ENCODE measurements at regions not wholly inside any gene's neighbourhood (a gene's known extent, or its start where the extent isn't known, plus 50 kb on each side); places are given as distances from the start of the nearest gene placed in this dataset.
"Not testable (repeated sequence)": the region's sequence is repeated elsewhere in the genome, so short reads cannot be mapped to it uniquely, and the experiment has no call there.

DNA sequence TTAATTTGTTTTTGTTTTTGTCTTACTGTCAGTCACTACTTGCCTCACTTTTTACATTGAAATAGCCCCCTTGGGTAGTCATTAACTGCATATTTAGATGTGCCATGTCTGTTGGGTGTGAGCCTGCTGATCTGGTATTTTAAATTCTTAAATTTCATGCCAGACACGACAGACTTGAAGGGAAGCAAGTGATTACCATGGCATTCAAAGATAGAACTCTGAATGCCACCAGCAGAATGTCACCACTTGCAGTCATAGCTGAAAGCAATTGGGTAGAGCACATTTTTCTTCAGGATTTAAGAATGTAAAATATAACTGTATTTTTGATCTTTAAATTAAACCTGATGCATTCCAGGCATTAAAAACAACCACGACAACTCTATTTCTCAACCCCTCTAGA is 396.5 kb upstream of the ATP10A start:
- H3K4me3 Mint-ChIP-seq = no peak overlapping the region
- no peak overlapping the region for H3K27ac Mint-ChIP-seq
- peaks cover 12% of the 10 kb centered on the region for H3K27me3 Mint-ChIP-seq
- H3K4me1 Mint-ChIP-seq = no peaks in the 10 kb centered on the region
- H3K36me3 Mint-ChIP-seq = no peaks in the 10 kb centered on the region
- H3K9me3 Mint-ChIP-seq = peaks cover 1% of the 10 kb centered on the region
- no peak for DNase-seq

- not testable (repeated sequence) for H3K27ac Mint-ChIP-seq, H3K27me3 Mint-ChIP-seq, H3K4me3 Mint-ChIP-seq, H3K9me3 Mint-ChIP-seq, DNase-seq, H3K36me3 Mint-ChIP-seq, H3K4me1 Mint-ChIP-seq
Measured at GRCh38 chr15:26244782-26245181, 381.7 kb upstream of the ATP10A start.

- Mint-ChIP-seq H3K27me3 (no peaks in the 10 kb centered on the region), H3K36me3 (no peaks in the 10 kb centered on the region), H3K4me1 (no peaks in the 10 kb centered on the region), H3K4me3 (no peak overlapping the region), H3K27ac (no peak overlapping the region), H3K9me3 (peaks cover 2% of the 10 kb centered on the region)
- no peak for DNase-seq
Measured at GRCh38 chr15:26243382-26243781, 380.3 kb upstream of the ATP10A start.

- H3K36me3 Mint-ChIP-seq = no peaks in the 10 kb centered on the region
- no peaks in the 10 kb centered on the region for H3K27me3 Mint-ChIP-seq
- H3K9me3 Mint-ChIP-seq = peaks cover 2% of the 10 kb centered on the region
- H3K4me1 Mint-ChIP-seq = no peaks in the 10 kb centered on the region
- DNase-seq = no peak
- no peak overlapping the region for H3K4me3 Mint-ChIP-seq
- H3K27ac Mint-ChIP-seq = no peak overlapping the region
Measured at GRCh38 chr15:26242565-26243071, 379.5 kb upstream of the ATP10A start.

- no peak overlapping the region for H3K27ac Mint-ChIP-seq
- H3K4me3 Mint-ChIP-seq = no peak overlapping the region
- no peaks in the 10 kb centered on the region for H3K4me1 Mint-ChIP-seq
- H3K36me3 Mint-ChIP-seq = no peaks in the 10 kb centered on the region
- DNase-seq = no peak
- no peaks in the 10 kb centered on the region for H3K9me3 Mint-ChIP-seq
- H3K27me3 Mint-ChIP-seq = peaks cover 18% of the 10 kb centered on the region
Measured at GRCh38 chr15:26235864-26236263, 372.7 kb upstream of the ATP10A start.

DNA sequence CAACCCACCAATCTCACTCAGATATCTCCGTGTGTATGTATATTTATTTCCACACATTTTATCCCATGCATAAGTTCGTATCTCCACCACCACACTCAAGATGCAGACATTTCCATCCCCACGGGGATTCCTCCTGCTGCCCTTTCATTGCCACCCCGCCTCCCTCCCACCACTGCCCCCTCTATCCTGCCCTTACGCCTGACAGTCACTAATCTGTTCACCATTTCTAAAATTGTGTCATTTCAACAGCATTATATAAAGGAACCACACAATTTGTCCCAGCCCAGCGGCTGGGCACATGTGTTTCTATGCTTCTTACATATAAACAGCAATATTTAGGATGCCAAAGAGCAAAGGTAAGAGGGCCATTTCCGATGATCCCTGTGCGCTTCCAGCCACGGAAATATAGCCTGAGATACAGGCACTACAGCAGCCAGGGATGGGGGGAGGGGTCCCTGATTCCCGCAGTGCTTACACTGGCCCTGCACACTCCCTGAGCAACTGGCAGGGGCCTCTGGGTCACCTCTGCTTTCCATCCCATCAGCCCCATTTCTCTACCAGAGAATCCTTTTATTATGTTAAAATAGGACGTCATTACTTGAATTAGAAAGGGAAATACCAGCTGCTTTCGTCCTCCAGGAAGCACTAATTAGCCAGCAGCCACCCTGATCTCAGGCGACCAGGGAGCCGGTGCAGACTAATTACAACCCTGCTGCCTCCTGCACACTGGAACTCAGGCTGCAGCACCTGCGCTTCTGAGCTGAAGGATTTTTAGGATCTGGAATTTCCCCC is 372.0 kb upstream of the ATP10A start:
- no peaks in the 10 kb centered on the region for H3K9me3 Mint-ChIP-seq
- DNase-seq = no peak
- no peaks in the 10 kb centered on the region for H3K4me1 Mint-ChIP-seq
- no peak overlapping the region for H3K27ac Mint-ChIP-seq
- no peak overlapping the region for H3K4me3 Mint-ChIP-seq
- H3K36me3 Mint-ChIP-seq = no peaks in the 10 kb centered on the region
- peaks cover 18% of the 10 kb centered on the region for H3K27me3 Mint-ChIP-seq

DNA sequence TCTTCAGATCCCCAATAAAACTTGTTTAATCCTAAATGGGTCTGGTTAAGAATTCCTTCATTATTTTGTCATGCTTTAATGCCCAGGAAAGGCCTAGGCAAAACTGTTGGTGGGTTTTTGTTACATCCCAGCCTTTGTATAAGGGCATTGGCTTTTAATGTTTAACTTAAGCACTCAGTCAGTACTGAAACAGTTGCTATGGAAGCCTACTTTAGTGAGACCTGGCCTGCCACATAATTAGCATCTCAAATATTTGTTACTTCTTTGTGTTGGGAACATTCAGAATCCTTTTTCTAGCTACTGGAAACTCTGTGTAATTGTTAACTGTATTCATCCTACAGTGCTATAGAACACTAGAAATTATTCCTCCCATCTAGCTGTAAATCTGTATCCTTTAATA is 369.6 kb upstream of the ATP10A start:
- no peak for DNase-seq
- no peak overlapping the region for H3K27ac Mint-ChIP-seq
- H3K4me1 Mint-ChIP-seq = no peaks in the 10 kb centered on the region
- H3K4me3 Mint-ChIP-seq = no peak overlapping the region
- H3K9me3 Mint-ChIP-seq = peaks cover 5% of the 10 kb centered on the region
- H3K36me3 Mint-ChIP-seq = no peaks in the 10 kb centered on the region
- H3K27me3 Mint-ChIP-seq = peaks cover 18% of the 10 kb centered on the region

DNA sequence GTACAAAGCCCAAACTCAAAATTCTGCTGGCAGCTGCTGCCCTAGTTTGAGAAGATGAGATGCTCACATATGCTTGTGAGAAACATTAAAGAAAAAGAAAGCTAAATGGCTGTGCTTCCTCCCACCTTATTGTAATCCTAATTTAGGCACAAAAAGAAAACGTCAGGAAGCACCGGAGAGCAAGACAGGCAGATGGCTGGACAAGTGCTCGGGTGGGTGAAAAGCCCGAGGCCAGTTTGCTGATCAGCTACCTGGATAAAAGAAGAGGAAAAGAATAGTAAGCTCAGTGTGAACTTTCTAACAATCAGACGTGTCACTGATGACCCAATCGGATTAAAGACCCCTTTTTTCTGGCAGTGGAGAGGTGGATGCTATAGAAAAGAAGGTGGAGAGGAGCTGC is 368.0 kb upstream of the ATP10A start:
- Mint-ChIP-seq H3K9me3 (peaks cover 13% of the 10 kb centered on the region), H3K4me1 (no peaks in the 10 kb centered on the region), H3K27ac (no peak overlapping the region), H3K4me3 (no peak overlapping the region), H3K36me3 (peaks cover 1% of the 10 kb centered on the region), H3K27me3 (peaks cover 22% of the 10 kb centered on the region)
- DNase-seq = no peak

- peaks cover 1% of the 10 kb centered on the region for H3K36me3 Mint-ChIP-seq
- DNase-seq = no peak
- no peak overlapping the region for H3K27ac Mint-ChIP-seq
- H3K4me3 Mint-ChIP-seq = no peak overlapping the region
- peaks cover 13% of the 10 kb centered on the region for H3K9me3 Mint-ChIP-seq
- peaks cover 6% of the 10 kb centered on the region for H3K27me3 Mint-ChIP-seq
- no peaks in the 10 kb centered on the region for H3K4me1 Mint-ChIP-seq
Measured at GRCh38 chr15:26224266-26224665, 361.1 kb upstream of the ATP10A start.

- H3K27me3 Mint-ChIP-seq = peaks cover 6% of the 10 kb centered on the region
Measured at GRCh38 chr15:26223720-26224119, 360.6 kb upstream of the ATP10A start.

GRCh38 chr15:26222781-26223180 is 359.7 kb upstream of the ATP10A start:
- Mint-ChIP-seq H3K27me3 (peaks cover 6% of the 10 kb centered on the region), H3K4me3 (no peak overlapping the region), H3K4me1 (no peaks in the 10 kb centered on the region), H3K36me3 (peaks cover 1% of the 10 kb centered on the region), H3K9me3 (peaks cover 8% of the 10 kb centered on the region), H3K27ac (no peak overlapping the region)
- DNase-seq = no peak

More at GRCh38 chr15:26223720-26224119, 360.6 kb upstream of the ATP10A start:
- no peak for DNase-seq
- Mint-ChIP-seq H3K27ac (no peak overlapping the region), H3K36me3 (peaks cover 1% of the 10 kb centered on the region), H3K4me1 (no peaks in the 10 kb centered on the region), H3K9me3 (peaks cover 13% of the 10 kb centered on the region), H3K4me3 (no peak overlapping the region)

DNA sequence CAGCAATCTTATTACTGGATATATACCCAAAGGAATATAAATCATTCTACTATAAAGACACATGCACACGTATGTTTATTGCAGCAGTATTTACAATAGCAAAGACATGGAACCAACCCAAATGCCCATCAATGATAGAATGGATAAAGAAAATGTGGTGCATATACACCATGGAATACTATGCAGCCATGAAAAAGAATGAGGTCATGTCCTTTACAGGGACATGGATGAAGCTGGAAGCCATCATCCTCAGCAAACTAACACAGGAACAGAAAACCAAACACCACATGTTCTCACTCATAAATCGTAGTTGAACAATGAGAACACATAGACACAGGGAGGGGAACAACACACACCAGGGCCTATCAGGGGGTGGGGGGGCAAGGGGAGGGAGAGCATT is 353.9 kb upstream of the ATP10A start:
- not testable (repeated sequence) for H3K4me3 Mint-ChIP-seq, H3K4me1 Mint-ChIP-seq, DNase-seq, H3K9me3 Mint-ChIP-seq, H3K27ac Mint-ChIP-seq, H3K36me3 Mint-ChIP-seq, H3K27me3 Mint-ChIP-seq

DNA sequence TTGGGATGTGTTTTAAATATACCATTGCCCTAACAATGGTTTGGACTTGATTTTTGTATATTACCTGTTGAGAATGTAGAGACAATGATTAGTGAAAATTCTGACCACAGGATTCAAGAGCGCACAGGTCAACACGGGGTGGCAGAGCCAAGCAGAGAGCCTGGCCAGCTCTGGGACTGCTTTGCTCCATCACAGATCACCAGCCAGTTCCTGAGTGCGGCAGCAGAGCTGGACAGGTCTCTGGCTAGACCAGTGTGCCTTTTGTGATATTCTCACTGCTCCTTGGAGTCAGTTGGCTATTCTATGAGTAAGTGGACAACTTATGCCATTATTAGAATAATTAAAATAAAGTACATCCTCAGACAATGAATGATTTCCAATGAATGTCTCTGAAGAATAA is 351.2 kb upstream of the ATP10A start:
- no peak overlapping the region for H3K27ac Mint-ChIP-seq
- H3K4me3 Mint-ChIP-seq = no peak overlapping the region
- no peak for DNase-seq
- H3K36me3 Mint-ChIP-seq = no peaks in the 10 kb centered on the region
- H3K27me3 Mint-ChIP-seq = peaks cover 7% of the 10 kb centered on the region
- H3K9me3 Mint-ChIP-seq = peaks cover 5% of the 10 kb centered on the region
- H3K4me1 Mint-ChIP-seq = no peaks in the 10 kb centered on the region

GRCh38 chr15:26213427-26213826 is 350.3 kb upstream of the ATP10A start:
- H3K4me3 Mint-ChIP-seq = no peak overlapping the region
- no peaks in the 10 kb centered on the region for H3K36me3 Mint-ChIP-seq
- H3K9me3 Mint-ChIP-seq = peaks cover 5% of the 10 kb centered on the region

DNA sequence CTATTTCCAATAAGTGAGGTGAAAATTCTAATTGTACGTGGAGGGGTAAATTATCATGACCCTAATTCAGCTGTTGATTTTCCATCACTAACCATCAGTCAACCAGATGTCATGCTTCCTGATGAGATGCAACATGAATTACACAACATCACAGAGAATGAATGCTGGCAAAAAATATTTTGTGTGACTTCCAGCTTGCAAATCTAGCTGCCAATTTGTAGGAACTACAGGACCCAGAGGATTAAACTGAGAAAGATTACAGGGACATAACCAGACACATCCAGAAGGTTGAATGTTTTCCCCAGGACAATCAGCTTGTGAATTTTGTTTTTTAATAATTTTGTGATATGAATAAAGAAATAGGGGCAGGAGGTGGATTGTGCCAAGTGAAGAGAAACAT is 349.0 kb upstream of the ATP10A start:
- H3K9me3 Mint-ChIP-seq = peaks cover 4% of the 10 kb centered on the region
- no peaks in the 10 kb centered on the region for H3K4me1 Mint-ChIP-seq
- peaks cover 6% of the 10 kb centered on the region for H3K27me3 Mint-ChIP-seq
- no peak overlapping the region for H3K27ac Mint-ChIP-seq
- no peaks in the 10 kb centered on the region for H3K36me3 Mint-ChIP-seq
- no peak overlapping the region for H3K4me3 Mint-ChIP-seq
- DNase-seq = no peak

More at GRCh38 chr15:26213427-26213826, 350.3 kb upstream of the ATP10A start:
- H3K27me3 Mint-ChIP-seq = peaks cover 7% of the 10 kb centered on the region
- H3K27ac Mint-ChIP-seq = no peak overlapping the region
- no peaks in the 10 kb centered on the region for H3K4me1 Mint-ChIP-seq
- DNase-seq = no peak

- Mint-ChIP-seq H3K9me3 (no peaks in the 10 kb centered on the region), H3K4me3 (no peak overlapping the region), H3K4me1 (no peaks in the 10 kb centered on the region), H3K36me3 (no peaks in the 10 kb centered on the region), H3K27ac (no peak overlapping the region), H3K27me3 (peaks cover 4% of the 10 kb centered on the region)
- DNase-seq = no peak
Measured at GRCh38 chr15:26210980-26211379, 347.9 kb upstream of the ATP10A start.

Data from activated naive CD8-positive, alpha-beta T cell treated with anti-CD3 and anti-CD28 coated beads for 36 hours (primary cell).